ENCODE measurements at regions not wholly inside any gene's neighbourhood (a gene's known extent, or its start where the extent isn't known, plus 50 kb on each side); places are given as distances from the start of the nearest gene placed in this dataset.
A peak's percentile ranks its signal among the peaks of the same experiment; 100 is the strongest.

GRCh38 chr2:213227458-213227857 lies 56.8 kb upstream of the SPAG16 start:
- CTCF ChIA-PET (ENCODE audit: low intra/inter-chr PET ratio, low total read pairs) = no interaction called here
- in situ Hi-C loops (cut with HindIII; ENCODE audit: extremely low pct_ligation_motif_present, low pct_unique_long_range_greater_than_20kb) (no loop called here), intact Hi-C loops (cut with micrococcal nuclease; ENCODE audit: unreplicated experiment) (no loop called here)
- H3K27me3 ChIP-seq (ENCODE audit: control insufficient read depth in 1 of 2, insufficient read depth in 2 of 2, low read length in 2 of 2) = 0 out of 5 replicates have a peak, but pooled peaks cover 0 to 5% of the 10 kb centered on the region in 2 experiments
- no peak overlapping the region for H3K27ac ChIP-seq (ENCODE audit: extremely low read length, insufficient read depth, low read length)
- H3K4me2 ChIP-seq (ENCODE audit: low read depth, low read length) = no peak overlapping the region
- ATAC-seq (no peak), FAIRE-seq (no peak), DNase-seq (ENCODE audit: low spot score) (no peak)
- H3K4me3 ChIP-seq (replicated peaks in 1 of 3; ENCODE audit: insufficient read depth in 1 of 3, low read depth in 2 of 3, low read length in 3 of 3) = no peak overlapping the region
- POLR2A ChIA-PET = no interaction called here
- BruUV-seq (replicated peaks) = no TSS peak
- no peaks in the 10 kb centered on the region for H3K36me3 ChIP-seq (replicated peaks in 1 of 2; ENCODE audit: control insufficient read depth in 1 of 2, insufficient read depth in 2 of 2, low read length in 2 of 2)
- H3K9ac ChIP-seq (ENCODE audit: insufficient read depth, low read depth, low read length) = no peak overlapping the region
- no peaks in the 10 kb centered on the region for H3K79me2 ChIP-seq (ENCODE audit: insufficient read depth, low read length)
- no peaks in the 10 kb centered on the region for H3K4me1 ChIP-seq (ENCODE audit: insufficient read depth, low read length)
- H2AFZ ChIP-seq (ENCODE audit: low read length) = no peak overlapping the region
- no peaks in the 10 kb centered on the region for H3K9me3 ChIP-seq (ENCODE audit: low read length)
- TF ChIP-seq ZBTB43 (CRISPR knock-in tag; conservative IDR thresholded peaks at IDR 0.05) = no peak
- TF ChIP-seq PHF5A (CRISPR knock-in tag; IDR thresholded peaks at IDR 0.05; ENCODE audit: low read depth, unreplicated experiment) = no peak
- TF ChIP-seq, protein P1, sequence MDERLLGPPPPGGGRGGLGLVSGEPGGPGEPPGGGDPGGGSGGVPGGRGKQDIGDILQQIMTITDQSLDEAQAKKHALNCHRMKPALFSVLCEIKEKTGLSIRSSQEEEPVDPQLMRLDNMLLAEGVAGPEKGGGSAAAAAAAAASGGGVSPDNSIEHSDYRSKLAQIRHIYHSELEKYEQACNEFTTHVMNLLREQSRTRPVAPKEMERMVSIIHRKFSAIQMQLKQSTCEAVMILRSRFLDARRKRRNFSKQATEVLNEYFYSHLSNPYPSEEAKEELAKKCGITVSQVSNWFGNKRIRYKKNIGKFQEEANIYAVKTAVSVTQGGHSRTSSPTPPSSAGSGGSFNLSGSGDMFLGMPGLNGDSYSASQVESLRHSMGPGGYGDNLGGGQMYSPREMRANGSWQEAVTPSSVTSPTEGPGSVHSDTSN (CRISPR knock-in tag; IDR thresholded peaks at IDR 0.05) = no peak
- no peak for TF ChIP-seq BCL6 (CRISPR knock-in tag; IDR thresholded peaks at IDR 0.05)
- no peak for TF ChIP-seq NAIF1 (CRISPR knock-in tag; IDR thresholded peaks at IDR 0.05; ENCODE audit: borderline replicate concordance)
- no peak for TF ChIP-seq KMT2B (CRISPR knock-in tag; IDR thresholded peaks at IDR 0.05)
- H4K20me1 ChIP-seq (ENCODE audit: insufficient read depth, low read length) = no peaks in the 10 kb centered on the region

DNA sequence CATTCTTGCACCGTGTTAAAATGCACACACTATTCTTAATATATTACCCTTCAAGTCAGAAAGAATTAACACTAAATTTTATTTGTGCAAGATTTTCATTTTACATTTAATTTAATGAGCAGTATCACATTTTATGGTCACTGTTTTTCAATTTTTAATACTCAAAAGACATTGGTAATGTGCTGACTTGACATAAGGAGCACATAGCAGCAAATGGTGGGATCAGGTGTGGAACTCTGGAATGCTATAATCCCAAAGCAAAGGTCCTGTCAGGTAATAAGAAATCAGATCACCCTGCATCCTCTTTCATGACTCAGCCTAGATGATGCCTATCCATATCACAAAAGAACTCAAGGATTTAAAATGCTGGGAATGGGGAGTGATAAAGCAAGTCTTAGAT lies 55.6 kb upstream of the SPAG16 start:
- WGBS (ENCODE audit: low lambda C conversion rate) = 25% methylated on average over 1 of the region's 1 CpG
- no peak overlapping the region for H2AFZ ChIP-seq (ENCODE audit: low read length)
- no peaks in the 10 kb centered on the region for H3K79me2 ChIP-seq (ENCODE audit: insufficient read depth, low read length)
- no peak overlapping the region for H3K9ac ChIP-seq (ENCODE audit: insufficient read depth, low read depth, low read length)
- no peak overlapping the region for H3K4me3 ChIP-seq (replicated peaks in 1 of 3; ENCODE audit: insufficient read depth in 1 of 3, low read depth in 2 of 3, low read length in 3 of 3)
- POLR2A ChIA-PET = no interaction called here
- no peaks in the 10 kb centered on the region for H4K20me1 ChIP-seq (ENCODE audit: insufficient read depth, low read length)
- ATAC-seq = no peak
- H3K36me3 ChIP-seq (replicated peaks in 1 of 2; ENCODE audit: control insufficient read depth in 1 of 2, insufficient read depth in 2 of 2, low read length in 2 of 2) = no peaks in the 10 kb centered on the region
- FAIRE-seq = no peak
- no peak for DNase-seq (ENCODE audit: low spot score)
- CTCF ChIA-PET (ENCODE audit: low intra/inter-chr PET ratio, low total read pairs) = no interaction called here
- no TSS peak for BruUV-seq (replicated peaks)
- peaks cover 6% of the 10 kb centered on the region; the same call in 1 of the 2 replicates for H3K4me1 ChIP-seq (ENCODE audit: insufficient read depth, low read length)
- no peak overlapping the region for H3K4me2 ChIP-seq (ENCODE audit: low read depth, low read length)
- in situ Hi-C loops (cut with HindIII; ENCODE audit: extremely low pct_ligation_motif_present, low pct_unique_long_range_greater_than_20kb) = no loop called here
- H3K27me3 ChIP-seq (ENCODE audit: control insufficient read depth in 1 of 2, insufficient read depth in 2 of 2, low read length in 2 of 2) = 0 out of 5 replicates have a peak, but pooled peaks cover 0 to 5% of the 10 kb centered on the region in 2 experiments
- intact Hi-C loops (cut with micrococcal nuclease; ENCODE audit: unreplicated experiment) = no loop called here
- H3K27ac ChIP-seq (ENCODE audit: extremely low read length, insufficient read depth, low read length) = no peak overlapping the region
- TF ChIP-seq MAFF (IDR thresholded peaks at IDR 0.05; ENCODE audit: low read depth, low read length) (peak; percentile 90), MAFK (conservative IDR thresholded peaks at IDR 0.05 in 1 of 2, IDR thresholded peaks at IDR 0.05 in 1 of 2; ENCODE audit: low read length in 2 of 2) (peak; percentile 83 to 92), SUZ12 (IDR thresholded peaks at IDR 0.05; ENCODE audit: low read depth, low read length) (no peak)
- H3K9me3 ChIP-seq (ENCODE audit: low read length) = no peaks in the 10 kb centered on the region
